ENCODE measurements at regions not wholly inside any gene's neighbourhood (a gene's known extent, or its start where the extent isn't known, plus 50 kb on each side); places are given as distances from the start of the nearest gene placed in this dataset.

GRCh38 chr9:104247899-104248460 lies 153.9 kb downstream of the SMC2 start:
- H4K20me1 ChIP-seq (ENCODE audit: low read depth, low read length) = no peaks in the 10 kb centered on the region
- no peak overlapping the region for H3K9ac ChIP-seq (ENCODE audit: low read length)
- no peak overlapping the region for H3K4me2 ChIP-seq (ENCODE audit: low read depth, low read length, poor library complexity, severe bottlenecking)
- no peaks in the 10 kb centered on the region for H3K9me3 ChIP-seq (ENCODE audit: insufficient read depth, low read length)
- no peaks in the 10 kb centered on the region for H3K79me2 ChIP-seq (ENCODE audit: insufficient read depth, low read length)
- no peaks in the 10 kb centered on the region for H3K36me3 ChIP-seq (ENCODE audit: low read length)
- H3K27ac ChIP-seq (ENCODE audit: low read depth, low read length) = no peak overlapping the region
- no peaks in the 10 kb centered on the region for H3F3A ChIP-seq (ENCODE audit: insufficient read depth)
- H3K9me2 ChIP-seq (replicated peaks; ENCODE audit: insufficient read depth, low read length) = no peaks in the 10 kb centered on the region
- no peak overlapping the region for H2AFZ ChIP-seq (ENCODE audit: low read depth, low read length, severe bottlenecking)
- H3K27me3 ChIP-seq (ENCODE audit: low read length) = no peaks in the 10 kb centered on the region
- TF ChIP-seq, protein P1, sequence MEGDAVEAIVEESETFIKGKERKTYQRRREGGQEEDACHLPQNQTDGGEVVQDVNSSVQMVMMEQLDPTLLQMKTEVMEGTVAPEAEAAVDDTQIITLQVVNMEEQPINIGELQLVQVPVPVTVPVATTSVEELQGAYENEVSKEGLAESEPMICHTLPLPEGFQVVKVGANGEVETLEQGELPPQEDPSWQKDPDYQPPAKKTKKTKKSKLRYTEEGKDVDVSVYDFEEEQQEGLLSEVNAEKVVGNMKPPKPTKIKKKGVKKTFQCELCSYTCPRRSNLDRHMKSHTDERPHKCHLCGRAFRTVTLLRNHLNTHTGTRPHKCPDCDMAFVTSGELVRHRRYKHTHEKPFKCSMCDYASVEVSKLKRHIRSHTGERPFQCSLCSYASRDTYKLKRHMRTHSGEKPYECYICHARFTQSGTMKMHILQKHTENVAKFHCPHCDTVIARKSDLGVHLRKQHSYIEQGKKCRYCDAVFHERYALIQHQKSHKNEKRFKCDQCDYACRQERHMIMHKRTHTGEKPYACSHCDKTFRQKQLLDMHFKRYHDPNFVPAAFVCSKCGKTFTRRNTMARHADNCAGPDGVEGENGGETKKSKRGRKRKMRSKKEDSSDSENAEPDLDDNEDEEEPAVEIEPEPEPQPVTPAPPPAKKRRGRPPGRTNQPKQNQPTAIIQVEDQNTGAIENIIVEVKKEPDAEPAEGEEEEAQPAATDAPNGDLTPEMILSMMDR (IDR thresholded peaks at IDR 0.05; ENCODE audit: insufficient read depth, low read length, poor library complexity, severe bottlenecking) = no peak
- no peak for TF ChIP-seq EZH2phosphoT487 (conservative IDR thresholded peaks at IDR 0.05; ENCODE audit: low read length)
- no peak overlapping the region for H3K4me3 ChIP-seq (ENCODE audit: insufficient read depth, low read length, poor library complexity, severe bottlenecking)

DNA sequence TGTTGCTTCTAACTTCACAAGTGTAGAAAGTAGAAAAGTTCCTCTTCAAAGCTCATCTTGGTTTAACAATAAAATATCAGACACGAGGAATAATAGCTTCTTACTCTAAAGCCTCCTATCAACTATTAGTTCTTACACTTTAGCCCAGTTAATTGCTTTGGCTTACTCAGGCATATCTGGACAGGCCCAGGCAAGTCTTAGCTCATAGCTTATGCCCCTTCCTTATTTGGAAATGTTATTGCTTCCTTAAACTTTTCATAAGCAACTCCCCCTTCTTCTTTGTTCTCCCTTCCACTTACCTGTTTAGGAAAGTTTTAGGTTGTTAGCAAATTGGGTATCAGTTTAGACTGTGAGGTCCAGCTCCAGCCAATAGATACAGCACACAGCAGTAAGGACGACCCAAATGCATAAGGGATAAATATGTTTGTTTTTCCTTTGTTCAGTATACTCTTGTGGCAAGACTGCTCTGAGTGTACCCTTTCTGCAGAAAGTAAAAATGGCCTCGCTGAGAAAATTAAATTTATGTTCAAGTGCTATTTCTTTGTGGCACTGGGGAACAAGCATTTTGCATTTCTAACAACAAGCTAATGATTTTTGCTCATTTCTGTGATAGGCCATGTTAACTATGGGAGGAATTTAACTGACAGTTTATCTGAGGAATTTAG lies 162.1 kb downstream of the SMC2 start:
- Histone ChIP-seq H4K20me1 (ENCODE audit: low read depth, low read length) (no peaks in the 10 kb centered on the region), H3K4me3 (ENCODE audit: insufficient read depth, low read length, poor library complexity, severe bottlenecking) (no peak overlapping the region), H3F3A (ENCODE audit: insufficient read depth) (no peaks in the 10 kb centered on the region), H3K79me2 (ENCODE audit: insufficient read depth, low read length) (no peaks in the 10 kb centered on the region), H3K9me3 (ENCODE audit: insufficient read depth, low read length) (no peaks in the 10 kb centered on the region), H3K9ac (ENCODE audit: low read length) (no peak overlapping the region), H3K36me3 (ENCODE audit: low read length) (no peaks in the 10 kb centered on the region), H2AFZ (ENCODE audit: low read depth, low read length, severe bottlenecking) (no peak overlapping the region), H3K9me2 (replicated peaks; ENCODE audit: insufficient read depth, low read length) (no peaks in the 10 kb centered on the region), H3K27me3 (ENCODE audit: low read length) (no peaks in the 10 kb centered on the region), H3K27ac (ENCODE audit: low read depth, low read length) (no peak overlapping the region), H3K4me2 (ENCODE audit: low read depth, low read length, poor library complexity, severe bottlenecking) (no peak overlapping the region)
- TF ChIP-seq, protein P1 (IDR thresholded peaks at IDR 0.05; ENCODE audit: insufficient read depth, low read length, poor library complexity, severe bottlenecking) = no peak
- TF ChIP-seq EZH2phosphoT487 (conservative IDR thresholded peaks at IDR 0.05; ENCODE audit: low read length) = no peak

DNA sequence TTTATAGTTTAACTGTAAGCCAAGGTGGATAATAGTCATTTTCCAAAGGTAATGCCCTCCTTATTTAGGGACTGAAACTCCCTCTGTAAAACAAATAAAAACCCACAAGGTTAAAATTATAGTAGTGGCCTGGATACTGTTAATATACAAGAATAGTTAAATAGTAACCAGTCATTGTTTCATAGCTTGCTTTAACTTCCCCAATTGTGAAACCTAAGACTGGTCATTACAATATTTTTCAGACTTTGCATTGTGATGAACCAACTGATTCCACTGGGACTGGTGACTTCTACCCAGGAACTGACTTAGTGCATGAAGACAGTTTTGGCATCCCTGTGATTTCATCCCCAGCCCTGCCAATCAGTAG lies 162.6 kb downstream of the SMC2 start:
- Histone ChIP-seq H3K27me3 (ENCODE audit: low read length) (no peaks in the 10 kb centered on the region), H2AFZ (ENCODE audit: low read depth, low read length, severe bottlenecking) (no peak overlapping the region), H3K27ac (ENCODE audit: low read depth, low read length) (no peak overlapping the region), H3K4me2 (ENCODE audit: low read depth, low read length, poor library complexity, severe bottlenecking) (no peak overlapping the region), H3K36me3 (ENCODE audit: low read length) (no peaks in the 10 kb centered on the region), H3K9me3 (ENCODE audit: insufficient read depth, low read length) (no peaks in the 10 kb centered on the region), H3K4me3 (ENCODE audit: insufficient read depth, low read length, poor library complexity, severe bottlenecking) (no peak overlapping the region), H4K20me1 (ENCODE audit: low read depth, low read length) (no peaks in the 10 kb centered on the region), H3K9ac (ENCODE audit: low read length) (no peak overlapping the region), H3F3A (ENCODE audit: insufficient read depth) (no peaks in the 10 kb centered on the region), H3K9me2 (replicated peaks; ENCODE audit: insufficient read depth, low read length) (no peaks in the 10 kb centered on the region), H3K79me2 (ENCODE audit: insufficient read depth, low read length) (no peaks in the 10 kb centered on the region)
- no peak for TF ChIP-seq EZH2phosphoT487 (conservative IDR thresholded peaks at IDR 0.05; ENCODE audit: low read length)
- TF ChIP-seq, protein P1 (IDR thresholded peaks at IDR 0.05; ENCODE audit: insufficient read depth, low read length, poor library complexity, severe bottlenecking) = no peak

Measured in SU-DHL-6 (cell line).